ENCODE measurements at regions not wholly inside any gene's neighbourhood (a gene's known extent, or its start where the extent isn't known, plus 50 kb on each side); places are given as distances from the start of the nearest gene placed in this dataset.
A peak's percentile ranks its signal among the peaks of the same experiment; 100 is the strongest.

DNA sequence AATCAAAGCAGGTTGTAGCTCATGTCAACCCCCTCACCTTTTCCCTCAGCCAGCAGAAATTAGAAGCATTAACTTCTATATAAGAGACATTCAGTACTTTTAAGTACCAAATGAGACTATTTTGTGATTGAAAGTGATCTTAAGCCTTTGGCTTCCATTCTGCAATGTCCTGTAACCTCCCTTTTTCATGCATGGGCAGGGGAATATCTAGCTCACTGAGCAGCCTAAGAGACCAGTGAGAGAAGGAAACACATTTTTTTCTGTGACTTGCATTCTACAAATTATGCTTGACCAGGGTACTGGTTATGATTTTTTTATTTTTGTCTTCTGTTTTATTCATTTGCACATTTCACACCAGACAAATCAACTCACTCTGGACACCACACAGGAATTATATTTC, 369.6 kb downstream of the KCTD12 start:
- no peak for DNase-seq (ENCODE audit: low read depth in 2 of 2)

DNA sequence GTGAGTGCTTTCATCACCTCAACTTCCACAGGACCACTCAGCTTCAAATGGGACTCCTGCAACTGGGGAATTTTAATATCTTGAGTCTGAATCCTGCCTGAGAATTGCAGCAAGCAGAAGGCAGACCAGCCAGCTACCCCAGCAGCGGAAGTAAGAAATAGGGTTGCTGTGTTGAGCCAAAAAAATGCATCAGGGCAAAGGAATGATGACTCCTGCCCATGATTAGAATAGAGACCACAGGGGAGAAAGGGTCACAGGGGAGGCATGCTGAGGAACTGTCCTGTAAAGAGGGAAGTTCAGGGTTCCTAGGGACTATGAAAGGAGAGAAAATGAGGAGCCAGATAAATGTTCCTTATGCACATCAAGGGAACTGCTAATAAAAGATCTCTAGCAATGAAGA, 370.2 kb downstream of the KCTD12 start:
- DNase-seq (ENCODE audit: low read depth in 2 of 2) = peak; percentile 26 to 28

DNA sequence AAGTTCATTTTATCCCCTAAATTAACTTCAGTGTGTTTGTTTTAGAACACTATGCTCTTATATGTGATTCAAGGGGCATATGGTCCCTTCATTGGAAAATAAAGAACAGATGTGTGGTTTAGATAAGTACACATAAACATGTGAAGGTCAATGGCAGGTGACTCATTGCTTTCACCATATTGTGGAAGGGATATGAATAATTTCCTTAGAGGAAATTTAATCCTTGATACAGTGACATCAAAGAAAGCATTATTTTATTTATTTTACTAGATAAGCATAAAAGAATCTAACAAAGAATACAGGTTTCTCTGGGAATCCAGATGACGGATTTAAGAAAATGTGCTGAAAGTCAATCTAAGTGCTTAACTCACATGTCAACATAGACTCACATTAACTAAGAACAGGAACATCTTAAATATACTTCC, 373.5 kb downstream of the KCTD12 start:
- DNase-seq (ENCODE audit: low read depth in 2 of 2) = peak; percentile 63 to 64

DNA sequence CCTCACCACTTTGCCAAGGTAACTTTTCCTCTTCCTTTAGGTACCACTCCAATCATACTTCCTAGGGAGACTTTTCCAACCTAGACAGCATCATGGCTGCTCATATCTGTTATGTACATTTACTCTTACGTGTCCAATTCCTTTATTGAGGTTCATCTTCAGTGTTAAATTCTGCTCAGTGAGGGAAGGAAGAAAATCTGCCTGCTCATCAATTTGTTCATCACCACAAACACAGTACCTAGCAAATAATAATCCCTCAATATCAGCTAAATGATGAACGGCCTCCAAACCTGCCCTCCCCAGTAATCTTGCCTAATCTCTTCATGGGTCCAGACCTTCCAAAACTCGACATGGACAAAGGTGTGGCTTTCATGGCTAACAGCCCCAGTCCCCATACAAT, 380.8 kb downstream of the KCTD12 start:
- DNase-seq (ENCODE audit: low read depth in 2 of 2) = no peak

DNA sequence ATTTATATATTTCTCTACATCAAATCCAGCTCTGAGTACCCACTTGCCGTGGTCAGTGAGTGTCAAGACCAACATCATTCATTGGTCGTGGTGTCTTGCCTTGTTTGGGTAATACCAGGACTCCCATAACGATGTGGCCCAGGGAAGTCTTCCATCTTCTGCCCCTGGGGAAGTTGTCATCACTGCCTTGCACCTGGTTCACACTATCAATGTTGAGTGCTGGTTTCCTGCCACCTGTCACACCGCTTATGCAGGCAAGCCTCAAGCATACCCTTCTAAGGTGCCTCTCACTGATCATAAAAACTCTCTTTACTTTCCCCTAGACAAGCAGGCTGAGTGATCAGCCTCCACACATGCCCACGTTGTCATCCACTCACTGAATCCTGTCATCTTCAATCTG, 382.4 kb downstream of the KCTD12 start:
- no peak for DNase-seq (ENCODE audit: low read depth in 2 of 2)

DNA sequence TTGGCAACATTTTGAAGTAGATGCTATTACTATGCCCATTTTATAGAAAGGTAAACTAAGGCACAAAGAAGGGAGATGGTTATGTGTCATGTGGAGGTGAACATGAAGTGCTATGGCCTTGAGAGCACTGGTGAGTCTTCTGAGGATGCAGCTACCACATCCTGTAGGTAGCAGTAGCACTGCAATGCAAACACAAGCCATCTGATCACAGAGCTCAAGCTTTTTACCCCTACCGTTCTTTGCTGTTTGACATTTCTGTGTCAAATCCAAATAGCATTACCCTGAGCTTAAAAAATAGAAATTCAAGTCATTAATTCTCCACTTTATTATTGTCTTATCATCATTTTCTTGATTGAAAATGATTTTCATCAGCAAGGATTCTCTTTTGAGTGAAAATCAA, 382.9 kb downstream of the KCTD12 start:
- no peak for DNase-seq (ENCODE audit: low read depth in 2 of 2)

DNA sequence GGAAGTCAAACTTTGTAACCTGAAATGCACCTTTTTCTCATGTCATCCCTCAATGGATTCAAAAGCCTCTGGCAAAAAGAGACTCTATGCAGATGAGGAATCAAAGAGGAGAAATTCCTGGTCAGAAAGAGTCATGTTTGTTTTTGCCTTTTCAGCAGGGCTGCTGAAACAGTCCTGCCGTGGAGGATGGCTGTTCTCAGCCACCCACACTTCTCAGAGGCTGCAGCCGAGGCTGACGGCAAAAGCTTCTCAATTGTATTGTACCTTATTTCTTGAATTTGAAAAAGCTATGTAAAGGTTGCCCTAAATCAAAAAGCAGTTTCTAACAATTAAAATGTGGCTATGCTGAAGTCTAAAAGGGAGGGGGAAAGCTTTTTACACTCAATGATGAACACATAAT, 385.3 kb downstream of the KCTD12 start:
- DNase-seq (ENCODE audit: low read depth in 2 of 2) = no peak

DNA sequence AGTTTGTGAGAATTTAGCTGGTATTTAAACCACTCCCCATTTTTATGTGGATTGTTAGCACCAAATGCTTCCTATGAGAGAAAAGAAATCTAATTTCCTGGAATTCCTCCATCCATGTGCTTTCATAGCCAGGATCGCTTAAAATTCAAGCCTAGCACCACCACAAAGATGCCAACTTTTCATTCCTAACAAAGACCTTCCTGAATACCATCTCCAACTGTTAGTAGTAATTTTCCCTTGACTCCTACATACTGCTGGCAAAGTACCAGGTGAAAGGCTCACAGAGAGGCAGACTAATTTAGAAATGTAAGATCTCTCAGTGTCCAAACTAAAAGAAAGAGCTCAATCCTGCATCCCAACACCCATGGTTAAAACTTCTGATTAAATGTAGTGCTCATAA, 386.3 kb downstream of the KCTD12 start:
- DNase-seq (ENCODE audit: low read depth in 2 of 2) = no peak

DNA sequence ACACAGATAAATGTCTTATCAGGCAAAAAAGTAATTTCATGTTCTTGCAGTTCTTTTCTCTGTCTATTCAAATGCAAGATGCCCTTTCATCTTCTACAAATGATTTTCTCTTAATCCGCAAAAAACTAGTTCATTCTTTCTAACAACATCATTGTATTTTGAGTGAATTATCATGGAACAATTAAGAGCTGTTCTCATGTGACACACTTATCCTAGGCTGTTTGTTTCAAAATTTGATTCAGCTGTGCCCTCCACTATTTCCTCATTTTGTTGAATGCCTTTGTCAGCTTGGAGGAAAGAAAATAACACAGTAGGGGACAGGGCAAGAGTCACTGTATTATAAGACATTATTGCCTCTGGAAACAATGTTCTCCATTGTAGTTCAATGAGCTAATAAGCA, 396.9 kb downstream of the KCTD12 start:
- no peak for DNase-seq (ENCODE audit: low read depth in 2 of 2)

DNA sequence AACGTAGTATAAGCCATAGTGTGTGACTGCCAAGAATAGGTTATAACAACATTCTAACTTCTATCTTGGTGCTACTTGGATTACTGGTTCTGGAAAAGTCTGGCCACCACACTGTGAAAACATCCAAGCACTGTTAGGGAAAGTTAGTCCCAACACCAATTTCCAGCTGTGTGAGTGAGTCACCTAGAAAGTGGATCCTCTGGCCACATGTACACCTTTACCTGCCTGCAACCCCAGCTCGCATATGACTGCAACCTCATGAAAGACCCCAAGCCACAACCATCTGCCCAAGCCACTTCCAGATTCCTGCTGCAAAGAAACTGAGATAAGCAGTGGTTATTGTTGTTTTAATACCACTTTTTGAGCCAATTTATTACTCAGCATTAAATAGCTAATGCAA, 404.5 kb downstream of the KCTD12 start:
- no peak for DNase-seq (ENCODE audit: low read depth in 2 of 2)

DNA sequence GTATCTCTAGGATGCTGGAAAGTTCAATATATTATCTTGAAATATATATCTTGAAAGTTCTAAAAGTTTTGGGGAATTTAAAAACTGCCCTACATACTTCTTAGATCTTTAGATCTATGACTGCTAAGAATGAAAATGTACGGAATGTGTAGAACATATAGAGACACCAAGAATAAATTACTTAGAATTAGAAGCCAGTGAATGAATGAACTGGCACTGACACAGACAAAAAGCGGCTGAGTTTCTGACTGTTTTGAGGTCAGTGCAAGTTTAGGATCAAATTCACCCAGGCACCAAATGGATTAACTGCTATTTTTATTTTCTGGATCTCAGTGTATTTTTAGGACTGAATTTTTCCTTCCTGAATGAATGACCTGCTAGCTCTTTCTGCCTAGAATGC, 411.2 kb downstream of the KCTD12 start:
- DNase-seq (ENCODE audit: low read depth in 2 of 2) = no peak

DNA sequence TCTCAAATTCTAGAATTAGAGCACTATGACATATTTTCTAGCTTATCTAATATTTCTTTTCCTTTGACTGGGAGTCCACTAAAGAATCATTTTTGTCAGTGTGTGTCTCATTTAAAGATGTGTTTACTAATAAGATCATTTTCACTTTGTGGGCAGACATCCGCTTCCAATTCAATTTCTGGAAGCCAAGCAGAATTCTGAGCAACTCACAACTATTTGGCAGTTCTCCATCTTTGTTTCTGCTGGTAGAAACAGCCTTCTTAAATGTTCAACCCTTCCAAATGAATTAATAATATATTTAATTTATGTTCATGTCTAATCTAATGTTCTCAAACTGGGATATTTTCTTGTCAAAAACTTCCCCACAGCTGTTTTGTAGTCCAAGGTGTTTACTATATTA, 411.8 kb downstream of the KCTD12 start:
- no peak for DNase-seq (ENCODE audit: low read depth in 2 of 2)

DNA sequence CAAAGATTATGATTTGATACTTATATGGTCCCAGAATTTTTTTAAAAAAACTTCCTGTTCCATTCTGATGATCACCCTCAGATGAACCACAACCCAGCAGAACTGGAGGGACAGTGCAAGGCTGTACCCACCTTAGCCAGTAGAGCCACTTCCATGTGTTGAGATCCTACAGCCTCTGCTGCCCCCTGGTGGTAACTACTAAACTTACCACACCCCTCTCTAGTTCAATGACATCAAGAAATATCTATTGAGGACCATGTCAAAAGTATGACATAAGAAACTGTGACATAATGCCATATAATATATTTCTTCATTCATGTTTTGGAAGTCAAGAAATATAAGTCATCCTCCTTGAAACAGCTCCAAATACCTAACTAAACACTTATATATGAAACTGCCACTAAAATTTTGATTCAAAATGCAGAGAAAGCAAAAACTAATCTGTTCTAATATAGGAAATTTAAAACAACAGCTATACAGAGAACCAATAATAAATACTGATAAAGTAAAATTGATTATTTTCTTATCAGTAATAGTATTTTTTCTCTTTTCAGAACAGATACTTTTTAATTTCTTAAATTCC, 412.6 kb downstream of the KCTD12 start:
- peak; percentile 51 to 55 for DNase-seq (ENCODE audit: low read depth in 2 of 2)

DNA sequence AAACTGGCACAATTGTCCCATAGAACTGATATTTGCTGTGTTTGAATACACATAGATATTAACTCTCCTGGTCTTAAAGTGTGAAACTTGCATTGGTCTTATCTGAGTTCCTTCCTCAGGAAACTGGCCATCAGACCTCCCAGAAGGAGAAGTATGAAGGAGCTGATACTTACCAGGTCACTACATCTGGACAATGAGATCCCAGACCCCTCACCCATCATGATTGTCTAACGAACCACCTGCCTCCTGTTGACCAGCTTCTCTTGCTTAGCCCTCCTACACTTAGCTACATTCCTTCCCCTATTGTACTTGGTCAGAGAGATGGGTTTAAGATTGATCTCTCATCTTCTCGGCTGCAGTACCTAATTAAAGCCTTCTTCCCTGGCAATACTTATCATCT, 413.3 kb downstream of the KCTD12 start:
- DNase-seq (ENCODE audit: low read depth in 2 of 2) = no peak

DNA sequence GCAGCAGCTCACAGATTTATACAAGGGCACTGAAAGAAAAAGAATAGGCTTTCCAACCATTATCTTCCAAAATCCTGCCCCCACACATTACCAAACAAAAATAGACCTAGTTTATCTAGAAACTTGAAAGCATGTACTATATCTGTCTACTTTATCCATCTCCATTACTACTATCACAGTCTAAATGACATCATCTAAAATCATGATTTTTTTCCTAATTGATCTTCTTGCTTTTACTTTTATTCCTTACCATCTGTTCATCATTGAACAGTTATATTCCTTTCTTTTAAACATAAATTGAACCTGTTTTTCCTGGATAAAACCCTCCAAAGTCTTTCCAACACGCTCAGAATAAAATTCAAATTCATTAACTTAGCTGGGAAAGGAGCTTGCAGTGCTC, 414.7 kb downstream of the KCTD12 start:
- no peak for DNase-seq (ENCODE audit: low read depth in 2 of 2)

DNA sequence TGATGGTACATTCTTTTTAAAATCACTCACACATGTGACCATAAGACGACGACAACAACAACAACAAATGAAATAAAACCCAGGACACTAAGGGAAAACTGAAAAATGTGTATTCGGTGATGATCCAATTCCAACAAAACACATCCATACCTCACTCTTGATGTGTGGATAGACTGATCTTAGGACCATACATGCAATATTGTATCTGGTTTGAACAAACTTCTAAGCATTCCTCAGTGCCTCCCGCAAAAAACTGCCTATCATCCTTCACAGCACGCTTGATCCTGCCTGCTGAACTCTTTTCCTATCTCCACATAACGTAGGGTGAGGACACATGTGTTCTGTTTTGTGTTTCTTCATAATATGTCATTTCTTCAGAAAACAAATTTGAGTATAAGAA, 415.2 kb downstream of the KCTD12 start:
- DNase-seq (ENCODE audit: low read depth in 2 of 2) = no peak

DNA sequence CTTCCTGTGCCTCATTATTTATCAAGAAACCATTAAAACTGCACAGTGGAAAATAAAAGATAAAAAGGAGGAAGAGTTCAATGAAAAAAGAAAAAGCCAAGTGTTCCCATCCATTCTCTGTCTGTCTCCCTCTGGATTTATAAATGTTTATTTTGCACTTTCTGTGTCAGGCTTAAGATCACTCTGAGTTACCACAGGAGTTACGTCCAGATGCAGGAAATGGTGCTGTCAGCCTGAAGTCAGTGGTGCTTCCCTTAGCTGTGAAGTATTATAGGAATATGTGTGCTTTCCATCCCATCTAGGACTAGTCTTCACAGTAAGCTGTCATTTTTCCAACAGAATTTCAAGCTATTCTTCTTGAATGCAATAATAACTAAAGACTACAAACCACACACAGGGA, 420.2 kb downstream of the KCTD12 start:
- DNase-seq (ENCODE audit: low read depth in 2 of 2) = no peak

DNA sequence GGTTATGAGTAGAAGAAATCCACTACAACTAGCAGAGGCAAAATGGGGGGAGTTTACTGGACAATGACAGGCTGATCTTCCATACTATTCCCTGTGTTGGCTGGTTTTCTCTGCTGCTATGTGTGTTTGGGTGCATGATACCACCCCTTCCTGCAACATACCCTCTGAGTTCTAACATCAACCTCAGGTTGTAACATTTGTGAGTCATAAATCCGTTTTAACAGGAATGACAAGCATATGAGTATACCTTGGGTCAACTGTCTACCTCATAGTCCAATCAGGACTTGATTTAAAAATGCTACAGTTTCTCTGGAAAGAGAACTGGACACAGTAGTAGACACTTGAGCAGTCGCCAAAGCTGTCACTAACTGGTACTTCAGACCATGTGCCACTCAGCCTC, 422.9 kb downstream of the KCTD12 start:
- DNase-seq (ENCODE audit: low read depth in 2 of 2) = no peak

DNA sequence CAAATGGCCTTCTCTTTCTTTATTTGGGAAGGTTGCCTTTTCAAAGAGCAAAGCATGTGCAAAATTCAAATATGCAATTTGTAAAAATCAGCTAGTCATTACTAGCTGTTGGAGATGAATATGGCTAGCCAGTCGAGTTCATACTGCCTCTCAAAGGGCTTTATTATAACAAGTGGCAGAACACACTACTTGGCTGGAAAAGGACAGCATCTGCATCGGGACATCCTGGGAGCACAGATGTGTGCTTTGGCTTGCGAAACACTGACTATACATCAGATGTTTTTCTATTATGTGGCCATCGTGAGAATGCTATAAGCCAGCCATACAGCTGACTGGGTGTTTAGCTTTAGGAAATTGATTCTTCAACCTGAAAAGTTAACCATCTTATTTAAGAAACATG, 424.2 kb downstream of the KCTD12 start:
- DNase-seq (ENCODE audit: low read depth in 2 of 2) = no peak

DNA sequence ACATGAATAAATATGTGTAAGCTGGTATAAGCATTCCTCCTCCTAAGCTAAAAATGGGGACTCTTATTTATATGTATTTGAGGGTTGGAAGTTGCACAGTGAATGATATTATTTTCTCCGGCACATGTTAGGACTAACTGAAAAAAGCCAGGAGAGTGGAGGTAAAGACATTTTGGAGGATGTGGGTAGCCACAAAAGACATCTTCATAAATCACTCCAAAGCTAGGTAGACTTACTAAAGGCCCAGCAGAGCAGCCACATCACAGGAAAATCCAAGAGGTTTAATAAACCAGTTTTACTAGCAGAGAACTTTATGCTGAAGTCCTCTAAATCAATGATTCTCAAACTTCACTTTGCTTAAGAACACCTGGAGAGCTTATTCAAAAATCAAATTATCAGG, 424.7 kb downstream of the KCTD12 start:
- DNase-seq (ENCODE audit: low read depth in 2 of 2) = no peak

DNA sequence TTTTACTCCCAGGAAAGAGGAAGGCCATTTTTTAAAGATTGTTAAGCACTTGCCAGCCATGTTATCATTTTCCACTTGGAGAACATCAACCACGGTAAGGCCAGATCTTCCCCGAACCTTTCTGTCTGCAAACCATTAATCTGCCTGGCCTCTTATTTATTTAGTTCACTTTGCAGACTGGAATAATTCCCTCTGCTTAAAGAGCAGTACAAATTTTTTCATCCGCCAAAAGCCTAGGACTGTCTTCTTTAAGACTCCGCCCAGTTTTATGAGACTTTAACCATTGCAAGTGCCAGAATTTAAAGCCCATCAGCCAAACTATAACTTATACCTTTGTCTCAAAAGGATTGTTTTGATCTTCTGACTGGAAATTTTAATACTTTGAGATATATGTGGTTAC, 426.3 kb downstream of the KCTD12 start:
- DNase-seq (ENCODE audit: low read depth in 2 of 2) = no peak

DNA sequence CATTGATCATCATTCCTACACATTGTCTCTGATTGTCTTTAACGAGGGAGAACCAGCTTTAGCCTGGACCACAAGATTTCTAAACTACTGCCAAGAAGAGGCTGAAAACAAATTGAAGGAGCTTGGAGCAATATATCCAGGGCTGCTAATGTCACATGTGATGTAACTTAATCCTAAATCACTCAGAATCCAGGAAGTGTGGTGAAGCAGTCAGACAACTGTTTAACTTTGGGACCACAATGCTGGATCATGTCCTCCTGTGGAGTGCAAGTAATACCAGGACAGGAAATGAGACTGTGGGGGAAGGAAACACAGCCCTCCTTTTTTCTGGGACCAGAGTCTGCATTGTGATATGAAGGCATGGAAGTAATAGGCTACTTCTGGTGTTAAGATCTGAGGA, 430.2 kb downstream of the KCTD12 start:
- DNase-seq (ENCODE audit: low read depth in 2 of 2) = peak; percentile 80 to 83

DNA sequence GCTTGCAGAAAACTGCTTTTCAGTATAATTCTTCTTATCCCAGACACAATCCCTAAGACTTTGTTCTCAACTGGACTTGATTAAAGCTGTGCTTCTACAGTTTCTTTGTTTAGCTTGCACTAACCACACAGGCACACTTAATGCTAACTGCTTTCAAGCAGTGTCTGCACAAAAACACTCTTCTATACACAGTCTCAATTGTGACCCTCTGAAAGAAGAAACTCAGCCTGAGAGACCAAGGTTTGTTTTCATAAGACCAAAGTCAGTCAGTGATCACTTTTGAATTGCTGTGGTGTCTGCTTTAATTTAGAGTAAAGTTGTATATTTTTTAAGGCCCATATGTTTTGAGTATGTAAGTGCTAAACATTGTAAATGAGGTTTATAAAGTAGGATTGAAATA, 431.2 kb downstream of the KCTD12 start:
- peak in 1 of 2 experiments; percentile 13 for DNase-seq (ENCODE audit: low read depth in 2 of 2)

DNA sequence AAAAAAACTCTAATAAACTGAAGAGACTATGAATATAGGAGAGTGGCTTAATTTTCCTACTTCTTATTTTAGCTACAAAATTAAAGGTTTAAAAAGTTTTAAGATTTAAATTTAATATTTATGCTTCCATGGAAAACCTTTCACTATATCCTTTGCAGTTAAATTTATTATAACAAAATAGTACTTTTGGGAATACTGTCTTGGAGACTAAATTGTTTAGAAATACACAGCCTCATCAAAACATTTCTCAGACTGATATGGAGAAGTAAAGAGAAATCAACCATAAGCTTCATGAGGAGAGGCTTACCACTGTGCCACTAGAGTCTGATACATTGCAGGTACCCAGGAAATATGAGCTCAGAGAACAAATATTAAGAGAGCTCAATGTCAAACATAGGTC, 436.5 kb downstream of the KCTD12 start:
- no peak for DNase-seq (ENCODE audit: low read depth in 2 of 2)

DNA sequence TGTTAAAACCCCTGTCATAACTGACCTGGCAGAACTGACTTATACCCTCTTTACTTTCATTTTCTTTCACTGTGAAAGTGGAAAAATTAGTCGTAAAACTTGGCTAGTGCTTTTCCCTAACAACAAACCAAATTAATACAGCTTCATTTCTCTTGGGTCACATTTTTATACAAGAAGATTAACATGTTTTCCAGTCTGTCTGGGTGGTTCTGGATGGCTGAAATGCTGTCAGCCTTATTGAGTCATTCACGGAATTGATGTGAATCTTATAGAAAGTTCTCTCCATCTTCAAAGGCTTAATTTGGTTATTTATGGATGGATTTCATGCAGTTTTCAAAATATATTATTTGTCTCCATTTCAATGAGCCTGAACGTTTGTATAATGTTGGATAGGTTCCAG, 440.0 kb downstream of the KCTD12 start:
- DNase-seq (ENCODE audit: low read depth in 2 of 2) = no peak

Measured in fibroblast of skin of left quadriceps (primary cell).